A673 (cell line): ENCODE measurements at regions not wholly inside any gene's neighbourhood (a gene's known extent, or its start where the extent isn't known, plus 50 kb on each side); places are given as distances from the start of the nearest gene placed in this dataset.

Experiments
- BruUV-seq: library from RNA; stranded (reverse); fragments of 400-500 nt; replicated peaks from 2 replicates; lab custom pipeline; 2021; lab: Mats Ljungman, UMichigan
- CTCF ChIA-PET: fragments of 300-600 bp; sonication (Branson Sonifier 250); formaldehyde crosslinking; loops from one replicate; lab custom pipeline; 2022; ENCODE audit warnings: antibody characterized with exemption; lab: Charles Lee
- POLR2A ChIA-PET: fragments of 300-600 bp; sonication (Branson Sonifier 250); formaldehyde crosslinking; loops from one replicate; lab custom pipeline; 2022; ENCODE audit warnings: antibody characterized with exemption; ENCODE audit not compliant: low non-redundant PET; lab: Charles Lee
- DNase-seq: peaks from one replicate; pipeline ENCODE4 v3.0.0-alpha.2; 2015; ENCODE audit warnings: low spot score
- H3K27ac ChIP-seq: fragments of 200-600 bp; sonication (generic); 2 replicates; pipeline ENCODE4 v1.5.1; 2016; ENCODE audit warnings: mixed run types, low read depth, mild to moderate bottlenecking, mixed read lengths, antibody characterized with exemption, low read length; ENCODE audit not compliant: poor library complexity, severe bottlenecking
- H3K27me3 ChIP-seq: fragments of 200-600 bp; sonication (generic); replicated peaks from 2 replicates; pipeline ENCODE4 v1.6.1; 2017; ENCODE audit warnings: mixed run types, low read depth, mild to moderate bottlenecking, mixed read lengths, antibody characterized with exemption, low read length; ENCODE audit not compliant: insufficient read depth, poor library complexity
- H3K36me3 ChIP-seq: fragments of 200-600 bp; sonication (generic); 2 replicates; pipeline ENCODE4 v1.6.1; 2016; ENCODE audit warnings: mixed run types, mild to moderate bottlenecking, mixed read lengths, antibody characterized with exemption, low read length; ENCODE audit not compliant: insufficient read depth, poor library complexity, severe bottlenecking
- H3K4me1 ChIP-seq: fragments of 200-600 bp; sonication (generic); 2 replicates; pipeline ENCODE4 v1.6.1; 2017; ENCODE audit warnings: mixed run types, mild to moderate bottlenecking, mixed read lengths, antibody characterized with exemption, low read length; ENCODE audit not compliant: insufficient read depth, poor library complexity, severe bottlenecking
- H3K4me3 ChIP-seq: fragments of 200-600 bp; sonication (generic); 2 replicates; pipeline ENCODE4 v1.5.1; 2016; ENCODE audit warnings: low read depth, mixed run types, mild to moderate bottlenecking, mixed read lengths, low read length; ENCODE audit not compliant: poor library complexity, severe bottlenecking
- H3K9me3 ChIP-seq: fragments of 200-600 bp; sonication (generic); 2 replicates; pipeline ENCODE4 v1.6.1; 2016; ENCODE audit warnings: mixed run types, low read depth, mild to moderate bottlenecking, mixed read lengths, antibody characterized with exemption, low read length; ENCODE audit not compliant: poor library complexity, severe bottlenecking
- EZH2 ChIP-seq: fragments of 200-600 bp; sonication (generic); IDR thresholded peaks from 2 replicates; pipeline ENCODE4 v1.6.1; 2017; ENCODE audit warnings: borderline replicate concordance, low read depth, mild to moderate bottlenecking, mixed read lengths, antibody characterized with exemption, low read length; ENCODE audit not compliant: poor library complexity, severe bottlenecking
- intact Hi-C: fragments of 100-400 bp; cut with micrococcal nuclease; formaldehyde crosslinking; loops from one replicate; pipeline ENCODE4 v1.10.0; 2022; ENCODE audit not compliant: unreplicated experiment
- TF ChIP-seq, protein P1 (sequence below): fragments of 300-800, 200-600 bp; sonication (generic); conservative IDR thresholded peaks from 2 replicates; pipeline ENCODE4 v1.5.1; 2017; ENCODE audit warnings: low read depth, mild to moderate bottlenecking, antibody characterized with exemption, low read length, moderate library complexity, mixed read lengths

GRCh38 chr4:81960961-81961360, 412.8 kb downstream of the HNRNPD start:
- DNase-seq = no peak
- ChIA-PET CTCF (no interaction called here), POLR2A (no interaction called here)
- BruUV-seq = no TSS peak
- Histone ChIP-seq H3K4me3 (no peak overlapping the region), H3K9me3 (no peaks in the 10 kb centered on the region), H3K27me3 (no peaks in the 10 kb centered on the region), H3K4me1 (no peaks in the 10 kb centered on the region), H3K36me3 (no peaks in the 10 kb centered on the region), H3K27ac (no peak overlapping the region)
- no peak for TF ChIP-seq EZH2
- TF ChIP-seq, protein P1, sequence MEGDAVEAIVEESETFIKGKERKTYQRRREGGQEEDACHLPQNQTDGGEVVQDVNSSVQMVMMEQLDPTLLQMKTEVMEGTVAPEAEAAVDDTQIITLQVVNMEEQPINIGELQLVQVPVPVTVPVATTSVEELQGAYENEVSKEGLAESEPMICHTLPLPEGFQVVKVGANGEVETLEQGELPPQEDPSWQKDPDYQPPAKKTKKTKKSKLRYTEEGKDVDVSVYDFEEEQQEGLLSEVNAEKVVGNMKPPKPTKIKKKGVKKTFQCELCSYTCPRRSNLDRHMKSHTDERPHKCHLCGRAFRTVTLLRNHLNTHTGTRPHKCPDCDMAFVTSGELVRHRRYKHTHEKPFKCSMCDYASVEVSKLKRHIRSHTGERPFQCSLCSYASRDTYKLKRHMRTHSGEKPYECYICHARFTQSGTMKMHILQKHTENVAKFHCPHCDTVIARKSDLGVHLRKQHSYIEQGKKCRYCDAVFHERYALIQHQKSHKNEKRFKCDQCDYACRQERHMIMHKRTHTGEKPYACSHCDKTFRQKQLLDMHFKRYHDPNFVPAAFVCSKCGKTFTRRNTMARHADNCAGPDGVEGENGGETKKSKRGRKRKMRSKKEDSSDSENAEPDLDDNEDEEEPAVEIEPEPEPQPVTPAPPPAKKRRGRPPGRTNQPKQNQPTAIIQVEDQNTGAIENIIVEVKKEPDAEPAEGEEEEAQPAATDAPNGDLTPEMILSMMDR = no peak
- intact Hi-C loops = no loop called here

- no peaks in the 10 kb centered on the region for H3K27me3 ChIP-seq
- no TSS peak for BruUV-seq
- no peaks in the 10 kb centered on the region for H3K9me3 ChIP-seq
- POLR2A ChIA-PET = no interaction called here
- H3K4me1 ChIP-seq = no peaks in the 10 kb centered on the region
- no peak for DNase-seq
- intact Hi-C loops = no loop called here
- no peaks in the 10 kb centered on the region for H3K36me3 ChIP-seq
- H3K4me3 ChIP-seq = no peak overlapping the region
- no peak overlapping the region for H3K27ac ChIP-seq
- CTCF ChIA-PET = no interaction called here
- TF ChIP-seq, protein P1 = no peak
- no peak for TF ChIP-seq EZH2
Observed at GRCh38 chr4:81954271-81954670, 419.5 kb downstream of the HNRNPD start.

DNA sequence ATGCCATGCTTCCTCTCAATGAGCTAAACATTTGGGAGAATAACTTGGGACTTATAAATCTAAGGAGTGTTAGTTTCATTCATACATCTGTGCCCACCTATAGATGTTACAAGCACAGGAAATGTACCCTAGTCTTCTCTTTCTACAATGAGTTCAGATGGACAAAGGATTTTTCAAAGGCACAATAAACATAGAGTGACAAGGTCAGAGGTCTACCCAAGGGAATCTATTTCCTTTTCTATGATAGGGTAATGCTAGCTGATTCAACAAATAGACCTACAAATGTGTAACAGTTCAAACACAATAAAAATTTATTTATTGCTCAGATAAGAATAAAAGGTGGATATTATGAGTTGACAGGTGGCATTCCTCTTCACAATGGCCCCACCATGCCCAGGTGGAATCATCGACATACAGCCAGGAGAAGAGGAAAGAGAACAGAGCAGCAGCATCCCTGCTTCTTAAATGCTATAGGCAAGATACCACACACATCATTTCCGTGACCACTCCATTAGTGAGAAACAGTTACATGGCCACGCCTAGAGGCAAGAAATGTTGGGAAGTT, 421.8 kb downstream of the HNRNPD start:
- ChIA-PET POLR2A (no interaction called here), CTCF (no interaction called here)
- Histone ChIP-seq H3K9me3 (no peaks in the 10 kb centered on the region), H3K4me3 (no peak overlapping the region), H3K36me3 (no peaks in the 10 kb centered on the region), H3K4me1 (no peaks in the 10 kb centered on the region), H3K27ac (no peak overlapping the region), H3K27me3 (no peaks in the 10 kb centered on the region)
- DNase-seq = no peak
- no TSS peak for BruUV-seq
- intact Hi-C loops = no loop called here
- TF ChIP-seq, protein P1 = no peak
- no peak for TF ChIP-seq EZH2
